ENCODE measurements at regions not wholly inside any gene's neighbourhood (a gene's known extent, or its start where the extent isn't known, plus 50 kb on each side); places are given as distances from the start of the nearest gene placed in this dataset.

DNA sequence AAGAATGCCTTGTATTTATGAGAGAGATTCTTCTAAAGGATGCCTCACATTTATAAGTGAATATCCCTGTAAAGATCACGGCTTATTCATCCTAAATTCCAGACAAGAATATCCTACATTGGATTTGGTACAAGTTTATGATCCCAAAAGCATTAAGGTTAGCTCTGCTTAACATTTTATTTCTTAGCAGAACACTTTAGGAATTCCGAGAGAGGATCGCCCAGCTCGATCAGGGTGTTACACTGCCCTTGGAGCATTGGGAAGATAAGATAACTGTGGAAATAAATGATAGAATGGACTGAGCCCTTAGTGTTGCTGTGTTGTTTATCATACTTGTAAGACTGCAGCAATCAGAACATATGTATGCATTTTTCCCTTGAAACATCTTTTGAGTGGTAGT, 223.0 kb upstream of the CDIN1 start:
- no peak for DNase-seq (ENCODE audit: low spot score)

GRCh38 chr15:36356978-36357601, 222.3 kb upstream of the CDIN1 start:
- DNase-seq (ENCODE audit: low spot score): no peak

DNA sequence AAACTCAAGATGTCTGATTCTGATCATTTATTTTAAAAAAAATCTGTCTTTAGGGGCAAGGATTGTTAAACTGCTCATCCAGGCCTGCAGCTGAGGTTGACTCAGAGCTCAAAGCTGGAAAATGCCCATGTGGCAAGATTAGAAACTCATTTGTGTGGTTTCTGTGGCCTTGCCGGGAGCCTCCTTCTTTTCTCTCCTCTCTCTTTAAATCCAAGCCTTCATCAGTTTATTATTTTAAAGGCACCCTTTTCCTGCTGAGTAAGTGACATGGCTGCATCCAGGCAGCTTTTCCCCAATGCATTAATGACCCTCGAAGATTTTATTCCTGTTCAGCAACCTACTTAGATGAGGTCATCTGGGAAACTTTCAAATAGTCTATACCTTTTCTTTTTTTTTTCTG, 221.3 kb upstream of the CDIN1 start:
- no peak for DNase-seq (ENCODE audit: low spot score)

GRCh38 chr15:36358523-36358922, 220.9 kb upstream of the CDIN1 start:
- no peak for DNase-seq (ENCODE audit: low spot score)

DNA sequence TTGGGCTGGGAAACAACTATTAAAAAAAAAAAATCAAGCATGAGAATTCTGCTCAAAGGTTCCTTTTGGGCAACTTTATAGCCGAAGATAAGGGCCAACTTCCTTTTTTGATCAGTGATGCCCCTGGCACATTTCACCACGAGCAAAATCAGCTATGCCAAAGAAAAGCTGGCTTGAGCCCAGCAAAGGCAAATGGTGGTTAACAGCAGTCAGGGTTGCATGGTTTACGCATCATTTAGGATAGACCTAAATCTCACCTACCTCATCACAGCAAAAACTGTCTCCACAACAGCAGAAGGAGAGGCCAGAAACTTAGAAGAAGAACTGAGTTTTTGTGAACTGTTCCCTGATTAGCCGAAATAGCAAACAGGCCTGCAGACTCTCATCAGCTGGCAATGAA, 220.1 kb upstream of the CDIN1 start:
- DNase-seq (ENCODE audit: low spot score): no peak

- no peak for DNase-seq (ENCODE audit: low spot score)
Observed at GRCh38 chr15:36361351-36361870, 218.0 kb upstream of the CDIN1 start.

- no peak for DNase-seq (ENCODE audit: low spot score)
Observed at GRCh38 chr15:36362509-36362915, 216.9 kb upstream of the CDIN1 start.

DNA sequence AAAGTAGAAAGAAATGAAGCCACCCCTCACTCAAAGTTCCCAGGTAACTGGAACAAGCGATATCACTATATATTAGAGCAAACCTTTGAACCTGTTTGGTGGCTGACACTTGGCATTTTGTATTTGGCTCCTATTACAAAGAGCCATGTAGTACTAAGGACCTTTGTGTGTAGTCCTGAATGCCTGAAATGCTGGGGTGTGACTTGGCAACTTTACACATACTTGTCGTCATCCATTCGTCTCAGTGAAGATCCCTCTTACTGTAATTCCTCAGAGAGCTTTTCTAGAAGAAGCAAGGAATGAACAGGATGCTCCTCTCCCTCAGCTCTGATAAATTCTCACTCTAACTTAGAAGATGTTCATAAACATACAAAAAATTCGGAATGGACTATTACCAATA, 216.1 kb upstream of the CDIN1 start:
- DNase-seq (ENCODE audit: low spot score): no peak

DNA sequence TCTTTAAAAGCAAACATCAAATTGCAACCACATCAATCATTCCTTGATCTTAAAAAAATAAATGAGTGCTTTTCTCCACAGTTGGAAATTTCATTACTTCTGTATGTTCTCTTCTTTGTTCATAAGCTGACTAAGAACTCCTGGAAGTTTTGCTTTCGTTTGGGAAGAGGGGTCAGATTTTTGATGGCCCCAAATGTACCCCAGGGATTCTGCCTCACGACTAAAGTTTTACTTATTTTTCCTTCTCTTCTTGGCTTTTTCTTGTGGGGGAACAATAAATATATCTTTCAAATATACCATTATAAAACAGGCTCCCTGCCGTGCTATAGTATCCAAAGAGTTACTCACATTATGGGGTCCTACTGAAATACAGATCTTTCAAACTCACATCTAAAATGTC, 215.0 kb upstream of the CDIN1 start:
- no peak for DNase-seq (ENCODE audit: low spot score)

DNA sequence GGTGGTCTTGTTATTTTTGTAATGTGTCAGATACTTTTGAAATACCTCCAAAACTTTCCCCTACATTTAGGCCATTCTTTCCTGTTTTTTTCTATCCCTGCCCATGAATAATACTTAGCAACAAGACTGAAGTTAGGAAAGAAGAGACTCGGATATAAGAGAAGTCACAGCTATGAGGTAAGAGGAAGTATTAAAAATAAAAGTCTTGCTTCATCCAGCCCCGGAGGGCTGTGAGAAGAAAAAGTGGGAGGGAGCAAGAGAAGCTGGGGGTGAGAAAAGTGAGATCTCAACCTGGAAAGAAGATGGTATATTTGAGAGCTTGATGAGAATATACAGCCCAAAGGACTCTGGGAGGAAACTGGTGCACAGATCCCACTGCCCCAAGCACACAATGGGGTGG, 213.5 kb upstream of the CDIN1 start:
- no peak for DNase-seq (ENCODE audit: low spot score)

DNA sequence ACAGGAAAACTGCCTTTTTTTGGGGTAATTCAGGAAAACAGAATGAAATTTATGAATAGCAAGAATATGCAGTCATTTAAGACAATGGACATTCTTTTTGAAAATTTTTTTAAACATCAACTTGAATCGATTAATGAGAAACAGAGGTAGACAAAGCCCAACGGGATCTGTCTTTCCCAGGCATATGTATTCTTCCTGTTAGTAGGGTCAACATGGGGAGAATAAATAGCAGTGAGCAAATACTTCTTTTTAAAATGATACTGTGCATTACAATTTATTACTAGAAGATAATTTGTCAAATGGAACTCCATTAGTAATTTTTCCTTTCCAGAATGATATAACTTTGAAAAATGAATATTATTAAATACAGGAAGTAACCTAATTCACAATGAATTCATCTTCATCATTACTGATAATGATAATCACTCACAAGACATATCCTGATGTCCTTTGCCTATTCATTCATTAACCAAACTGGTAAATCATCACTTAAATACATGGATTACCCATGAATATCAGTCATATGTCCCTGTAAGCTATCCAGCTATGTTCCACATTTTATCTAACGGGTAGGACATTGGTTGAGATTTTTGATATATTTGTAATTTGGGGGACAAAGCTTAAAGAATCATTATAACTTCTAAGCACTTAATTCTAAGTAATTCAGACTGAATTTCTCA, 209.2 kb upstream of the CDIN1 start:
- no peak for DNase-seq (ENCODE audit: low spot score)

- DNase-seq (ENCODE audit: low spot score): no peak
Observed at GRCh38 chr15:36370731-36371112, 208.7 kb upstream of the CDIN1 start.

GRCh38 chr15:36371509-36371908, 207.9 kb upstream of the CDIN1 start:
- no peak for DNase-seq (ENCODE audit: low spot score)

DNA sequence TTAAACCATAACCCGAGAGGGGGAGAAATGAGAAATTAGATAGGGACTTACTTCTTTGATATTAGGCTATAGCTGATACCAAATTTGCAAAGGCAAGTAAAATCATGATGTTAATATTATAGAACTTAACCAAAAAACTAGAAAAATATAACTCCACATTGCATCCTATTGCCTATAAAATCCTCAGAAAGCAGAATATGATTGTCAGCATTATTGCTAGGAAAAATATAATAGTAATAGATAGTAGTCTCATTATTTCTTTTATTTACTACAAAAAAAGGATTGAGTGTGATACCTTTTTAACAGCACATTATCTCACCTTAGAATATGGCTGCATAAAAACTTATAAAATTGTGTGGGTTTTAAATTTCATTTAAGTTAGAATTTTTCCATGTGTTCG, 206.5 kb upstream of the CDIN1 start:
- no peak for DNase-seq (ENCODE audit: low spot score)

- DNase-seq (ENCODE audit: low spot score): no peak
Observed at GRCh38 chr15:36373550-36373949, 205.9 kb upstream of the CDIN1 start.

- DNase-seq (ENCODE audit: low spot score): no peak
Observed at GRCh38 chr15:36389107-36389506, 190.3 kb upstream of the CDIN1 start.

DNA sequence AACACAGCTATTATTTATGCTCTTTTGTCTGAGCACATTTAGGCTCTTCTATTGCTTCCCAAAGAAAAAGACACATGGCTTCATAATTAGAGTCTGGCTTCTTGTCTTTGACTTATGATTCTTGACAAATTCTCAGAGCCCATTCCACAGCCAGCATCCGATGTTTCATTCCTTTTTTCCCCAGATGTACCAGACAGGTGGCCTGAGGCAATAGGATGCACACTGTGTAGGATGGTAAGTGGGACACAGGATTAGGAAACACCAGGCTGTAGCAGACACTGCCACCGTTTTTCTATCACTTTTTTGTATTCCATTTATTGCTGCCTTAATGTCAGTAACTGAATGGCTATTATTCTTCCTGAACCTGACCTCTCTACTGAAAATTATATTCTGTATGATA, 188.9 kb upstream of the CDIN1 start:
- DNase-seq (ENCODE audit: low spot score): no peak

- no peak for DNase-seq (ENCODE audit: low spot score)
Observed at GRCh38 chr15:36392676-36393266, 186.7 kb upstream of the CDIN1 start.

DNA sequence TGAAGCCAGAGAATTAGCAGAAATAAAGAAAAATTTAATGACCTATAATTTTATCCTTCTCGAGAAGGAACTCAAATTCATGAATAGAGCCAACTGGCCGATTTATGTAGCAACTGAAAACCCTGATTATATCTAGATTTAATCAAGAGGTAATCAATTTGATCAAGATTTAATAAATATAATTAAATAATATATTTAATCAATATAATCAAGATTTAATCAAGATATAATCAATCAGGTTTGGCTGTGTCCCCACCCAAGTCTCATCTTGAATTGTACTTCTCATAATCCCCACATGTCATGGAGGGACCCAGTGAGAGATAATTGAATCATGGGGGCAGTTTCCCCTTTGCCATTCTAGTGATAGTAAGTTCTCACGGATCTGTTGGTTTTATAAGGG, 181.2 kb upstream of the CDIN1 start:
- DNase-seq (ENCODE audit: low spot score): no peak

- no peak for DNase-seq (ENCODE audit: low spot score)
Observed at GRCh38 chr15:36399276-36399675, 180.2 kb upstream of the CDIN1 start.

DNA sequence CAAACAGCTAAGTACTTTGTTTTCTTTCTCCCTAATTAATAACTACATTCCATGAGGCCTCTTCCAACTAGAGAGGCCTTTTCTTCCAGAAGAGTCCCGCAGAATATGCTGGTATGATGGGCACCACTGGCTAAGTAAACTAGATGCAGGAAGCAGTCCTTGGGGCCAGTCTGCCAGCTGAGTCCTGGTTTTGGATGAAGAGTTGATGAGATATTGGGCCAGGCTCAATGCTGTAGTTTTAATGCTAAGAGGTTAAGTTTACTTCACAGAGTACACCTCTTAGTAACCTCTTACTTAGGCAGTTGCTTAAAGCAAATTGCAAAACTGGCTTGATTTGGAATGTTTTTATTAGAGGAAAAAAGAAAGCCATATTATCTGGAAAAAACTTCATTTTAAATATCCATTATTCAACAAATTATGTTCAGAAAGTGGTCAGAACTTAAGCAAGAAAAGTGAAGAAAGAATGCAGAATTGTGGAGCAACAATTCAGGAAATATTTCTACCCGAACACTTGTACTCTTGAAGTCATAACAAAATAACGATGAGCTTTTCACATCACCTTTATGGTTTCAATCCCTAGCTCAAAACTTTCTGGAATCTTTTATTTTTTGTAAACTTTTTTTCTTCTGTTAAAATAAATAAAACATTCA, 178.4 kb upstream of the CDIN1 start:
- no peak for DNase-seq (ENCODE audit: low spot score)

- no peak for DNase-seq (ENCODE audit: low spot score)
Observed at GRCh38 chr15:36401586-36401966, 177.8 kb upstream of the CDIN1 start.

GRCh38 chr15:36403351-36403750, 176.1 kb upstream of the CDIN1 start:
- no peak for DNase-seq (ENCODE audit: low spot score)
